ENCODE measurements at regions not wholly inside any gene's neighbourhood (a gene's known extent, or its start where the extent isn't known, plus 50 kb on each side); places are given as distances from the start of the nearest gene placed in this dataset.

GRCh38 chr5:86869268-86869667, 251.5 kb downstream of the COX7C start:
- no peak for DNase-seq (ENCODE audit: low read depth in 4 of 4, low spot score in 2 of 4)

DNA sequence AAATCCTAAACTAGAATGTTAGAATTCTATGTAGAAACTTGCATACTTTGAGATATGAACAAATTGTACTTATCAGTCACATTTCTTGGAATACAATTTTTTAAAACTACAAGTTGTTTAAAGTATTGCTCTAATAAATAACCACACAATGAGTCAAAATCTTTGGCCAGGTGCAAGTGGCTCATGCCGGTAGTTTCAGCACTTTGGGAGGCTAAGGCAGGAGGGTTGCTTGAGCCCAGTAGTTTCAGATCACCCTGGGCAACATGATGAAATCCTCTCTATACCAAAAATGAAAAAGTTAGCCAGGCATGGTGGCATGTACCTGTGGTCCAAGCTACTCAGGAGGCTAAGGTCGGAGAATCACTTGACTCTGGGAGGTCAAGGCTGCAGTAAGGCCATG, 257.8 kb downstream of the COX7C start:
- DNase-seq (ENCODE audit: low read depth in 4 of 4, low spot score in 2 of 4) = no peak

GRCh38 chr5:86878250-86878649, 260.5 kb downstream of the COX7C start:
- no peak for DNase-seq (ENCODE audit: low read depth in 4 of 4, low spot score in 2 of 4)

DNA sequence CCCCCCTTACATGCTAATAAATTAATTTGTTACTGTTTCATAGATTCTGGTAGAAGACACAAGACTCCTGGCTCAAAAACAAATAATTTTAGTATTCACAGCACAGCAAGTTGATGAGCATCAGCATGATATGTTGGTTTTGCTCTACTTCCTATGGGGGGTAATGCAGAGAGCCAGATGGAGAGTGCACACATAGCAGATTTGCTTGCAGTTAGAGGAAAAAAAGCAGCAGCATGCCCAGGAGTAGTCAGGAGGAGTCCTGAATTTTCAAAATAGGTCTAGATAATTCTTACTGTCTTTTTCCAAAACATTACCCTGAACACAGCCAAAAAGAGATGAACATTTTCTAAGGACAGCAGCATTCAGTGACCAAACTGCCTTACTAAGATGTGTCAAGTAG, 261.3 kb downstream of the COX7C start:
- DNase-seq (ENCODE audit: low read depth in 4 of 4, low spot score in 2 of 4) = no peak

DNA sequence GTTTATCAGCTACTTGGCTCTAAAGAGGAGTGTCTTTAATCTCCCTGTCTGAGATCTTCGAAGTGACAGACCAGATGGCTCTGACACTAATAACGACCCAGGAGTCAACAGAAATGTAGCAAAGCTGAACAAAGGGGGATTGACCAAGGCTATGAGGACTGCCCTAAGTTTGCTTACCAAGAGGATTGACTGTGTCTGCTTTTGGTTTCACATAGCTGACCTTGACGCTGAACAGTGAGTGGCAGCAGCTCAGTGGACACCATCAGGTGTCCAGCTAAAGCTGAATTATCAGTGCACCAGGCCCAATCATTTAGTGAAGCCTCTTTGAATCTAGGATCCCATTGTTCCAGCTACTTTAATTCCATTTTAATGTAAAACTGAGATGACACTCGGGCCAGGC, 262.6 kb downstream of the COX7C start:
- DNase-seq (ENCODE audit: low read depth in 4 of 4, low spot score in 2 of 4) = no peak

GRCh38 chr5:86880785-86881492, 263.2 kb downstream of the COX7C start:
- peak in 2 of 4 donors; percentile 17 to 24 for DNase-seq (ENCODE audit: low read depth in 4 of 4, low spot score in 2 of 4)

- no peak for DNase-seq (ENCODE audit: low read depth in 4 of 4, low spot score in 2 of 4)
Measured at GRCh38 chr5:86881493-86882090, 263.9 kb downstream of the COX7C start.

DNA sequence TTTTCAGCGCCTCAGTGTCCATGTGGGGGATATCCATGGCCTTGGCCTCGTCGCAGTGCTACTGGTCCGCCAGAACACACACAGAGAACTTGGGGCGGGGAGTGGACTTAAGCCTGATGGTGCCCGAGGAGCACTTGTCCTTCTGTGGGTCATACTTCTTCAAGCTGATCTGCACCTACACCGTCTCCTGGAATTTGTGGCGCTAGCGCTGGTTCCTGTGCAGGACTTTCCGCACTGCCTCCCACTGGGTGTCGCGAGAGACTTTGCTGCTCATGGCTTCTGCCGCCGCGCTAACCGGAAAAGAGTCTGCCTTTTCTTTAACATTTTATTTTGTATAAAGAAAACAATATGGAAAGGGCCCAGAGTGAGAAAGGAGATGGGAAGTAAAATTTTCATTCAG, 266.9 kb downstream of the COX7C start:
- no peak for DNase-seq (ENCODE audit: low read depth in 4 of 4, low spot score in 2 of 4)

- DNase-seq (ENCODE audit: low read depth in 4 of 4, low spot score in 2 of 4) = no peak
Measured at GRCh38 chr5:86885011-86885410, 267.3 kb downstream of the COX7C start.

DNA sequence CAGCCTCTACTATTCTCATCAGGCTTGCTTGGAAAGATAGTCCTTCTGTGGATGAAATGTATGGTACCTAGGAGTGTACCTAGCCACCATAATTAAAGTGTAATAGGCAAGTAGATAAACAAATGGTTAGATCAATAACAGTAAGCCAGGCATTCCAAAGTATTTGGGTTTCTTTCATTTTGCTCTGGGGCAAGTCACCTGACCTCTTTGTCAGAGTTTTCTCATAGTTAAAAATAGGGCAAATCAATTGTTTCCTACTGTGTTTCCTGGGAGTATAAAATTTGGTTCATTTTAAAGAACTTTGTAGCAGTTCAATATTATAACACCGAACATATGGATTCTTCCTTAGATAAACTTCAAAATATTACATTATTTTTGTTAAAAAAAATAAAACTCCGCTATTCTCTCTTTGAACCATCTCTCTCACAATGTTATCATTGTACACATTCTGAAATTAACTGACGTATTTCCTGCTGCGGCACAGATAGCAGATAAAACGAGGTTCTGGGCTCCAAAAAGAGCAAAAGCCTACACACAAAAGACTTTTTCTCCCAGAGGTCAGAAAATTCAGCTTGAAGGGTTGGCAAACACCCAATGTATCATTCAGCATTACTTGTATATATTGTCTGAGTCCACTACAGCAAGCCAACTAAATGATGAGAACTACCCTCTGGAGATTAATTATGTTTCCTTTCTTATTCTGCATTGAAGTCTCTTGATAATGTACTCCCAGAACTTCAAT, 267.9 kb downstream of the COX7C start:
- DNase-seq (ENCODE audit: low read depth in 4 of 4, low spot score in 2 of 4) = no peak

DNA sequence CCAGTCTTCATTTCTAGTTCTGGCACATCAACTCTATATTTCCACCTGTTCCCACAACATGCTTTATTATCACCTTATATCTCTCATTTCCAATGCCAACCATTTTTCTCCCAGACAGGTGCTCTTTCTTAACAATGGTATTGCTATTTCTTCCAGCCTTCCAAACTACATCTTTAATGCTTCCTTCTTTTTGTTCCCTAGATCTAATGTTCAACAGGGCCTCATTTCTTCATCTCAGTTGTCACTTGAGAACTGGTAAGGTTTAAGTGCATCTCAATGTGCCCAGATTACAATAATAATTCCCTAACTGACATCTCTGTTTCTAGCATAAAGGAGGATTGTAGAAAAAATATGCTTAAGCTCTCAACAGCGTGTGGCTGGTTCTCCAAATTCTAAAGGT, 272.6 kb downstream of the COX7C start:
- no peak for DNase-seq (ENCODE audit: low read depth in 4 of 4, low spot score in 2 of 4)

DNA sequence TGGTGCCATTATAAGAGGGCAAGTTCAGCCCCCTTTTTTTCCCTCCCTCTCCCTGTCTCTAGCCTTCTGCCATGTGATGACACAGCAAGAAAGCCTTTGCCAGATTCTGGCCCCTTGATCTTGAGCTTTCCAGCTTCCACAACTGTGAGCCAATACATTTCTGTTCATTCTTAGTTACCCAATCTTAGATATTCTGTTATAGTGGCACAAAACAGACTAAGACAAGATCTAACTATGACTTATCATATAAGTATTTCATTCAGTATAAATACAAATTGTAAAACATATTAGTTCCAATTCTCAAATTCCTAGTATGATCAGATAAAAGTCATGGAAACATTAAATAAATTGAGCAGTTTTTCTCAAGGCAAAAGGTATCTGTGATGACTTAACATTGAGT, 276.3 kb downstream of the COX7C start:
- no peak for DNase-seq (ENCODE audit: low read depth in 4 of 4, low spot score in 2 of 4)

- DNase-seq (ENCODE audit: low read depth in 4 of 4, low spot score in 2 of 4) = no peak
Measured at GRCh38 chr5:86896916-86897315, 279.2 kb downstream of the COX7C start.

DNA sequence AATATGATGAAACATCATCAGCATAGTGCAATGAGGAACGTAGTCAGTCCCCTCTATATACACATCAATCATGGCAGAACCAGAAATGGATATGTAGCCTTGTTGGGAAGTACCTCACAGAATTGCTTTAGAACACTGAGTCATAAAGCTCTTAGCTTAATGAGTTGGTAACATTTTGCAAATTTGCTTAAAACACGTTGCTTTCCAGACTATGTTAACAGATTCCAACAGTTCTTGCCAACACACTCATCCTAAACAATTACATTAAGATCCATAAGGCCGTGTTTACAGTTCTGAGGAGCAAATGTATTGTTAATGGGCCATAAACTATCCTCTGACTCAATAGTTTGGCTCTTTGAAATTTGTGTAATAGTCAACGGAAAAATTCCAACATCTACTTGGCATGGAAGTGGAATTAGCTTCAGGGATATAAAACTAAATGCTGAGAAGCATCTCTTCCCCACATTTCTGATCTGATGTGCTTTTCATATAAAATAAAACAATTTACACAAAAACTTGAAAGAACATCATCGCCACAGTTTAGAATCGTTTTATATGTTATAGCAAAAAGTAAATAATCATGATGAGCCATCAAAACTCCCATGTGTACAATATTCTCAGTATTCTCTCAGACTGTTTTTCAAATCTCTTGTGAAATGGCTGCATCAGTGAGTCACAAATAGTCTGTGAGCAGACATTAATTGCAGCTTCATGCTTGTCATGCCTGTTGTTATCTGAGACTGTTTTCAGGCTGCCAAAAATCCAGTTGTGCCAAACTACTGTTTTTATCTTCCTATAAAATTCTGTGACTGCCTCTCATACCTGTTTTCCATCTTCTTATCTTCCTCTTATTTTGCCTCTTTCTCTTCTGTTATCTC, 291.9 kb downstream of the COX7C start:
- no peak for DNase-seq (ENCODE audit: low read depth in 4 of 4, low spot score in 2 of 4)

DNA sequence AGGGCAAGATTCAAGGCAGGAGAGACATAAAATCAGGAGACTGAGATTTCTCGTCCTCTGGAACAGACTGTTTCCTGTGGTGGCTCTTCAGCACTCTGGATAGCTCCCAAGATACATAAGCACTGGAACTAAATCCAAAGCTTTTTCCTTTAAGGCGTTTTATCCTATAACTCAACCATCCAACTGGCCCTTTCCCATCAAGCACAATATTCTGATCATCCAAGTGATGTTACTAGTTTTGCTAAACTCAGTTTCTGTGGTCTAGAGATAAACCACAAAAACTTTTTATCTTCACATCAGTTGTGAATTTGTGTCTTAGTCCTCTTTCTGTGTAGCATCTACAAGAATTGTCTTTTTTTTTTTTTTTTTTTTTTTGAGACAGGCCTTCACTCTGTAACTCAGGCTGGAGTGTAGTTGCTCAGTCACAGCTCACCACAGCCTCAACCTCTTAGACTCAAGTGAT, 299.4 kb downstream of the COX7C start:
- DNase-seq (ENCODE audit: low read depth in 4 of 4, low spot score in 2 of 4) = peak in 3 of 4 donors; percentile 4 to 28 (median 18)

DNA sequence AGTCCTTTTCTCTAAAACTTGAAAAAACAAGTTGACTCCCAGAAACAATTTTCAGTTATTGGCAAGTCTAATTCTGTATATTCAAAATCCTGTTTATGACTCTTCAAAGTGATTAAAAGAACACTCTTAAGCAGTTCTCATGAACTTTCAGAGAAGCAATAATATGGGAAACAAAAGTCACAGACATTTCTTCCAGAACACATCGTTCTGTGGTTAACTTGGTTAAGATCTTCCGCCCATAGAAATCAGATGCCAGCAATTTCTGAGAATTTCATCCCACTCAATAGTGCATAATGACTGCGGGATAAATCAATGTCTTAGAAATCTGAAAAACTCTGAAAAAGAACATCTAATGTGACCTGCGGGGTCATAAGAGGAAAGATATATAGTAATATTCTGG, 300.5 kb downstream of the COX7C start:
- no peak for DNase-seq (ENCODE audit: low read depth in 4 of 4, low spot score in 2 of 4)

GRCh38 chr5:86926033-86926432, 308.3 kb downstream of the COX7C start:
- no peak for DNase-seq (ENCODE audit: low read depth in 4 of 4, low spot score in 2 of 4)

GRCh38 chr5:86929123-86929766, 311.5 kb downstream of the COX7C start:
- DNase-seq (ENCODE audit: low read depth in 4 of 4, low spot score in 2 of 4) = no peak

- no peak for DNase-seq (ENCODE audit: low read depth in 4 of 4, low spot score in 2 of 4)
Measured at GRCh38 chr5:86951761-86952160, 315.9 kb upstream of the RASA1 start.

DNA sequence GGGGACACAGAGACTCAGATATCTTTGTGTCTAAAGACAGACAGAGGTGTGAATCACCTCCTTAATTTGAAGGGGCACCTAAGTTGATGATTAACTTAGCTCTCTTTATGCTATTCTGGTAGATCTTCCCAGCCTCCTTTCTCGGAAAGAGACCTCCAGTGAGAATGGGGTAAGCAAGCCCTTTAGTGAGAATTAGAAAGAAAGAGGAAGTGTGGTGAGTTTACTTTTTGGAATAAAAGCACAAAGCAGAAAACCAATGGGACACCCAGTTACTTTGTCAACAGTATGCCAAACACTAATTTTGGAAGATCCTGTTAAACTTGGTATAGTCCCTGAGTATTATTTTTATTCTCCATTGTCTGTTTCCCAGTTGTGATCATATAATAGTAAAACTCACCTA, 302.8 kb upstream of the RASA1 start:
- no peak for DNase-seq (ENCODE audit: low read depth in 4 of 4, low spot score in 2 of 4)
